ENCODE measurements at regions not wholly inside any gene's neighbourhood (a gene's known extent, or its start where the extent isn't known, plus 50 kb on each side); places are given as distances from the start of the nearest gene placed in this dataset.

DNA sequence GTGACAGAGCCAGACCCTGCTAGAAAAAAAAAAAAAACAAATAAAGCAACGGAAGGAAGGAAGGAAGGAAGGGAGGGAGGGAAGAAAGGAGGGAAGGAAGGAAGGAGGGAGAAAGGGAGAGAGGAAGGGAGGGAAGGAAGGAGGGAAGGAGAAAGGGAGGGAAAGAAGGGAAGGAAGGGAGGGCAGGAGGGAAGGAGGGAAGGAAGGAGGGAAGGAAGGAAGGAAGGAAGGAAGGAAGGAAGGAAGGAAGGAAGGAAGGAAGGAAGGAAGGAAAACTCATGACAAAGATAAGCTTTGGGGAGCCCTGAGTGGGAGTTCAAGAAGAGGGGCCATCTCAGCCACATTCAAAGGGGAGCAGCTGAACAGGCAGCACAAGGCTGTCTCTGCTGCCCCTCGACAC lies 124.7 kb upstream of the MGMT start:
- Histone ChIP-seq H3K36me3 (replicated peaks in 1 of 2; ENCODE audit: control insufficient read depth in 1 of 2, insufficient read depth in 2 of 2, low read length in 1 of 2) (no peaks in the 10 kb centered on the region), H3K9ac (no peak overlapping the region), H3K4me3 (ENCODE audit: low read depth in 2 of 2, low read length in 1 of 2) (no peak overlapping the region), H3K27ac (ENCODE audit: low read depth in 2 of 2, low read length in 1 of 2) (no peak overlapping the region), H3K9me2 (no peaks in the 10 kb centered on the region), H3K9me3 (no peaks in the 10 kb centered on the region), H3K4me1 (ENCODE audit: control insufficient read depth in 1 of 2, insufficient read depth in 2 of 2, low read depth in 1 of 2, low read length in 1 of 2) (no peaks in the 10 kb centered on the region), H4K20me1 (ENCODE audit: insufficient read depth) (no peaks in the 10 kb centered on the region), H3K79me2 (ENCODE audit: insufficient read depth) (no peaks in the 10 kb centered on the region), H3F3A (replicated peaks; ENCODE audit: insufficient read depth) (no peaks in the 10 kb centered on the region), H3K4me2 (no peak overlapping the region), H2AFZ (ENCODE audit: low read depth) (no peak overlapping the region), H3K27me3 (ENCODE audit: insufficient read depth) (no peaks in the 10 kb centered on the region)
- no peak for DNase-seq
- 10% methylated on average over 2 of the region's 2 CpGs for WGBS (ENCODE audit: low lambda C conversion rate)
- TF ChIP-seq, protein P1, sequence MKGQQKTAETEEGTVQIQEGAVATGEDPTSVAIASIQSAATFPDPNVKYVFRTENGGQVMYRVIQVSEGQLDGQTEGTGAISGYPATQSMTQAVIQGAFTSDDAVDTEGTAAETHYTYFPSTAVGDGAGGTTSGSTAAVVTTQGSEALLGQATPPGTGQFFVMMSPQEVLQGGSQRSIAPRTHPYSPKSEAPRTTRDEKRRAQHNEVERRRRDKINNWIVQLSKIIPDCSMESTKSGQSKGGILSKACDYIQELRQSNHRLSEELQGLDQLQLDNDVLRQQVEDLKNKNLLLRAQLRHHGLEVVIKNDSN (IDR thresholded peaks at IDR 0.05; ENCODE audit: borderline replicate concordance, low read depth), result no peak
- TF ChIP-seq EZH2phosphoT487 (IDR thresholded peaks at IDR 0.05; ENCODE audit: borderline replicate concordance, low read depth), result no peak
- TF ChIP-seq NRF1 (IDR thresholded peaks at IDR 0.05; ENCODE audit: low read depth, low read length), result no peak
- TF ChIP-seq TCF12 (IDR thresholded peaks at IDR 0.05), result no peak
- no peak for TF ChIP-seq MXI1 (IDR thresholded peaks at IDR 0.05; ENCODE audit: low read depth, low read length)
- no peak for TF ChIP-seq FOSL2 (IDR thresholded peaks at IDR 0.05; ENCODE audit: borderline replicate concordance, low read depth)
- TF ChIP-seq ELF1 (IDR thresholded peaks at IDR 0.05), result no peak
- no peak for TF ChIP-seq FOXM1 (IDR thresholded peaks at IDR 0.05; ENCODE audit: low read depth)
- no peak for TF ChIP-seq EP300 (IDR thresholded peaks at IDR 0.05; ENCODE audit: borderline replicate concordance in 1 of 2, low read depth in 1 of 2, low read length in 1 of 2)
- ChIA-PET CTCF (no interaction called here), POLR2A (no interaction called here)

DNA sequence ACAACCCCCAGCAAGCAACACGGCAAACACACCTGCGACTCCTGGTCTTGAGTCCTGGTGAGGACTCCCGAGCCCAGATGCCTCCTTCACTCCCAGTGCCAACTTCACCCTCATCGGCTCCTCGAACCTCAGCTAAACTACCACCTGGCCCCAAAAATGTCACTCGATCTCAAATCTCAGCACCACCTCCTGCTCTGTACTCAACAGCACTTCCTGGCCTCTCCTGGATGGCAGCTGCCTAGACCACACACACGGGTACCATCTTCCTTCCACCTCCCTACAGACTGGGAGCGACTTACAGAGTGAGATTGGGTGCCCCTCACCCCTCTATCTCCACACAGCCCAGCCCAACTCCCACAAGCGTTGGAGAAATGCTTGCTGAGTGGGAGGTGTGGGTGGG lies 123.9 kb upstream of the MGMT start:
- no peak overlapping the region for H3K9ac ChIP-seq
- no peak overlapping the region for H3K27ac ChIP-seq (ENCODE audit: low read depth in 2 of 2, low read length in 1 of 2)
- no peaks in the 10 kb centered on the region for H3K79me2 ChIP-seq (ENCODE audit: insufficient read depth)
- H3K4me2 ChIP-seq, result no peak overlapping the region
- H2AFZ ChIP-seq (ENCODE audit: low read depth), result no peak overlapping the region
- no peaks in the 10 kb centered on the region for H3K9me2 ChIP-seq
- no peak for DNase-seq
- H3K9me3 ChIP-seq, result no peaks in the 10 kb centered on the region
- no peak overlapping the region for H3K4me3 ChIP-seq (ENCODE audit: low read depth in 2 of 2, low read length in 1 of 2)
- ChIA-PET CTCF (no interaction called here), POLR2A (no interaction called here)
- H3F3A ChIP-seq (replicated peaks; ENCODE audit: insufficient read depth), result no peaks in the 10 kb centered on the region
- H3K4me1 ChIP-seq (ENCODE audit: control insufficient read depth in 1 of 2, insufficient read depth in 2 of 2, low read depth in 1 of 2, low read length in 1 of 2), result no peaks in the 10 kb centered on the region
- no peaks in the 10 kb centered on the region for H4K20me1 ChIP-seq (ENCODE audit: insufficient read depth)
- TF ChIP-seq GABPA (IDR thresholded peaks at IDR 0.05; ENCODE audit: low read depth) (no peak), NFIC (IDR thresholded peaks at IDR 0.05; ENCODE audit: borderline replicate concordance) (no peak), MXI1 (IDR thresholded peaks at IDR 0.05; ENCODE audit: low read depth, low read length) (no peak), JUND (IDR thresholded peaks at IDR 0.05) (no peak), RAD21 (IDR thresholded peaks at IDR 0.05; ENCODE audit: low read length) (no peak), MEF2A (IDR thresholded peaks at IDR 0.05; ENCODE audit: borderline replicate concordance, low read depth) (no peak), FOXM1 (IDR thresholded peaks at IDR 0.05; ENCODE audit: low read depth) (no peak), YY1 (IDR thresholded peaks at IDR 0.05; ENCODE audit: low read depth) (no peak), RXRA (IDR thresholded peaks at IDR 0.05; ENCODE audit: borderline replicate concordance, low read depth) (no peak), TCF12 (IDR thresholded peaks at IDR 0.05) (no peak), EP300 (IDR thresholded peaks at IDR 0.05; ENCODE audit: borderline replicate concordance in 1 of 2, low read depth in 1 of 2, low read length in 1 of 2) (no peak), CHD2 (IDR thresholded peaks at IDR 0.05; ENCODE audit: low read length, partially characterized antibody) (no peak), RCOR1 (IDR thresholded peaks at IDR 0.05; ENCODE audit: low read length) (no peak), TEAD4 (IDR thresholded peaks at IDR 0.05; ENCODE audit: borderline replicate concordance, insufficient read depth) (no peak)
- TF ChIP-seq, protein P2, sequence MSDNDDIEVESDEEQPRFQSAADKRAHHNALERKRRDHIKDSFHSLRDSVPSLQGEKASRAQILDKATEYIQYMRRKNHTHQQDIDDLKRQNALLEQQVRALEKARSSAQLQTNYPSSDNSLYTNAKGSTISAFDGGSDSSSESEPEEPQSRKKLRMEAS (IDR thresholded peaks at IDR 0.05; ENCODE audit: low read depth), result no peak
- TF ChIP-seq, protein P3, sequence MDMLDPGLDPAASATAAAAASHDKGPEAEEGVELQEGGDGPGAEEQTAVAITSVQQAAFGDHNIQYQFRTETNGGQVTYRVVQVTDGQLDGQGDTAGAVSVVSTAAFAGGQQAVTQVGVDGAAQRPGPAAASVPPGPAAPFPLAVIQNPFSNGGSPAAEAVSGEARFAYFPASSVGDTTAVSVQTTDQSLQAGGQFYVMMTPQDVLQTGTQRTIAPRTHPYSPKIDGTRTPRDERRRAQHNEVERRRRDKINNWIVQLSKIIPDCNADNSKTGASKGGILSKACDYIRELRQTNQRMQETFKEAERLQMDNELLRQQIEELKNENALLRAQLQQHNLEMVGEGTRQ (IDR thresholded peaks at IDR 0.05; ENCODE audit: borderline replicate concordance, low read depth, low read length), result no peak
- TF ChIP-seq, protein P4, sequence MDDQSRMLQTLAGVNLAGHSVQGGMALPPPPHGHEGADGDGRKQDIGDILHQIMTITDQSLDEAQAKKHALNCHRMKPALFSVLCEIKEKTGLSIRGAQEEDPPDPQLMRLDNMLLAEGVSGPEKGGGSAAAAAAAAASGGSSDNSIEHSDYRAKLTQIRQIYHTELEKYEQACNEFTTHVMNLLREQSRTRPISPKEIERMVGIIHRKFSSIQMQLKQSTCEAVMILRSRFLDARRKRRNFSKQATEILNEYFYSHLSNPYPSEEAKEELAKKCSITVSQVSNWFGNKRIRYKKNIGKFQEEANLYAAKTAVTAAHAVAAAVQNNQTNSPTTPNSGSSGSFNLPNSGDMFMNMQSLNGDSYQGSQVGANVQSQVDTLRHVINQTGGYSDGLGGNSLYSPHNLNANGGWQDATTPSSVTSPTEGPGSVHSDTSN (IDR thresholded peaks at IDR 0.05), result no peak
- 24% methylated on average over 9 of the region's 9 CpGs for WGBS (ENCODE audit: low lambda C conversion rate)
- no peaks in the 10 kb centered on the region for H3K36me3 ChIP-seq (replicated peaks in 1 of 2; ENCODE audit: control insufficient read depth in 1 of 2, insufficient read depth in 2 of 2, low read length in 1 of 2)
- no peaks in the 10 kb centered on the region for H3K27me3 ChIP-seq (ENCODE audit: insufficient read depth)
